HCT116 (cell line): ENCODE measurements at regions not wholly inside any gene's neighbourhood (a gene's known extent, or its start where the extent isn't known, plus 50 kb on each side); places are given as distances from the start of the nearest gene placed in this dataset.

Source experiments
- ATAC-seq: fragments of 200-7000 bp; cut with Tn5 transposase; 2 replicates; pipeline ENCODE4 v1.9.1; 2020; ENCODE audit warnings: mild to moderate bottlenecking, moderate library complexity
- BruUV-seq: library from RNA; stranded (reverse); fragments of 400-500 nt; replicated peaks from 2 replicates; lab custom pipeline; 2021; lab: Mats Ljungman, UMichigan
- CTCF ChIA-PET: fragments of 300-600 bp; sonication (Branson Sonifier 250); formaldehyde crosslinking; loops from one replicate; lab custom pipeline; 2021; ENCODE audit warnings: antibody characterized with exemption; lab: Charles Lee
- POLR2A ChIA-PET: fragments of 300-600, 350-600 bp; sonication (Branson Sonifier 250); formaldehyde crosslinking; loops from one replicate; lab custom pipeline; 2021; ENCODE audit warnings: antibody characterized with exemption; lab: Charles Lee
- RAD21 ChIA-PET, 2 experiments: fragments of 300-600 bp; sonication (Branson Sonifier 250); formaldehyde crosslinking; loops; one replicate each; lab custom pipeline; 2023; ENCODE audit warnings: low total read pairs in 2 of 2; ENCODE audit not compliant: uncharacterized antibody in 2 of 2, unreplicated experiment in 2 of 2, low non-redundant PET in 1 of 2; lab: Charles Lee
- DNase-seq: peaks from one replicate; pipeline ENCODE4 v3.0.0-alpha.2; 2010; ENCODE audit warnings: low read depth, low spot score
- H2AFZ ChIP-seq: fragments of 200-600 bp; shearing (Covaris generic), sonication (generic); 2 replicates; pipeline ENCODE4 v1.6.1; 2017; ENCODE audit warnings: low read depth, mixed run types, mixed read lengths, antibody characterized with exemption, low read length; ENCODE audit not compliant: poor library complexity, severe bottlenecking
- H3K27ac ChIP-seq: 2 replicates; pipeline ENCODE4 v1.5.1; 2012; ENCODE audit warnings: low read depth, low read length
- H3K27me3 ChIP-seq: fragments of 200-600 bp; sonication (generic); 2 replicates; pipeline ENCODE4 v1.6.1; 2016; ENCODE audit warnings: mixed run types, low read length, mixed read lengths; ENCODE audit not compliant: insufficient read depth
- H3K36me3 ChIP-seq, 2 experiments: fragments of 200-500 bp in 1 of 2; fragments of 200-600 bp in 1 of 2; sonication (Bioruptor generic) in 1 of 2; sonication (generic) in 1 of 2; 2 replicates each; pipeline versions ENCODE4 v1.5.1 to v1.6.1; 2014 to 2016; ENCODE audit warnings: low read length in 2 of 2, inconsistent platforms in 1 of 2, mixed read lengths in 1 of 2, mixed run types in 1 of 2; ENCODE audit not compliant: insufficient read depth in 2 of 2, control insufficient read depth in 1 of 2
- H3K4me1 ChIP-seq, 2 experiments: fragments of 200-600 bp in 1 of 2; sonication (generic) in 1 of 2; 2 replicates each; pipeline versions ENCODE4 v1.5.1 to v1.6.1; 2012 to 2017; ENCODE audit warnings: low read length in 2 of 2, inconsistent platforms in 1 of 2, mild to moderate bottlenecking in 1 of 2, mixed read lengths in 1 of 2, mixed run types in 1 of 2, moderate library complexity in 1 of 2; ENCODE audit not compliant: insufficient read depth in 2 of 2, control insufficient read depth in 1 of 2
- H3K4me2 ChIP-seq: fragments of 200-600 bp; sonication (generic); 2 replicates; pipeline ENCODE4 v1.6.1; 2017; ENCODE audit warnings: mixed run types, low read length, mixed read lengths
- H3K4me3 ChIP-seq, 2 experiments: fragments of 200-600 bp in 1 of 2; sonication (generic) in 1 of 2; replicated peaks in 1 of 2; 2 replicates each; pipeline ENCODE4 v1.5.1; 2011 to 2016; ENCODE audit warnings: low read length in 2 of 2, control low read depth in 1 of 2, low read depth in 1 of 2, mild to moderate bottlenecking in 1 of 2, mixed read lengths in 1 of 2, mixed run types in 1 of 2
- H3K79me2 ChIP-seq: fragments of 200-600 bp; sonication (generic); 2 replicates; pipeline ENCODE4 v1.6.1; 2017; ENCODE audit warnings: mild to moderate bottlenecking, mixed run types, low read length, moderate library complexity, mixed read lengths; ENCODE audit not compliant: insufficient read depth
- H3K9ac ChIP-seq: fragments of 200-600 bp; sonication (generic); 2 replicates; pipeline ENCODE4 v1.6.1; 2016; ENCODE audit warnings: low read length, mixed read lengths
- H3K9me2 ChIP-seq: fragments of 200-600 bp; sonication (generic), shearing (Covaris generic); 2 replicates; pipeline ENCODE4 v1.6.1; 2017; ENCODE audit warnings: mixed run types, mild to moderate bottlenecking, moderate library complexity; ENCODE audit not compliant: insufficient read depth
- H3K9me3 ChIP-seq, 2 experiments: fragments of 200-500 bp in 1 of 2; fragments of 200-600 bp in 1 of 2; sonication (Bioruptor generic) in 1 of 2; sonication (generic) in 1 of 2; 2 replicates each; pipeline ENCODE4 v1.6.1; 2014 to 2017; ENCODE audit warnings: low read length in 2 of 2, mixed read lengths in 2 of 2, inconsistent platforms in 1 of 2, low read depth in 1 of 2, mild to moderate bottlenecking in 1 of 2, mixed run types in 1 of 2, moderate library complexity in 1 of 2; ENCODE audit not compliant: control insufficient read depth in 1 of 2, insufficient read depth in 1 of 2
- H4K20me1 ChIP-seq: fragments of 200-600 bp; sonication (generic), shearing (Covaris generic); 2 replicates; pipeline ENCODE4 v1.6.1; 2017; ENCODE audit warnings: mixed run types, mild to moderate bottlenecking, moderate library complexity; ENCODE audit not compliant: insufficient read depth
- CBX3 ChIP-seq: IDR thresholded peaks from 2 replicates; pipeline ENCODE4 v1.6.1; 2012; ENCODE audit warnings: low read depth
- CEBPB ChIP-seq: IDR thresholded peaks from 2 replicates; pipeline ENCODE4 v1.6.1; 2012; ENCODE audit warnings: low read depth
- CTCF ChIP-seq, 3 experiments: fragments of 200-600 bp in 1 of 3; sonication (generic) in 1 of 3; IDR thresholded peaks in 2 of 3; conservative IDR thresholded peaks in 1 of 3; 2 replicates each; pipeline ENCODE4 v1.5.1; 2012 to 2017; ENCODE audit warnings: low read depth in 2 of 3, low read length in 2 of 3, antibody characterized with exemption in 1 of 3, borderline replicate concordance in 1 of 3, control low read depth in 1 of 3, mild to moderate bottlenecking in 1 of 3, mixed read lengths in 1 of 3, mixed run types in 1 of 3, moderate library complexity in 1 of 3; ENCODE audit not compliant: insufficient read depth in 1 of 3
- EGR1 ChIP-seq: IDR thresholded peaks from 2 replicates; pipeline ENCODE4 v1.6.1; 2012; ENCODE audit warnings: low read depth
- ELF1 ChIP-seq: IDR thresholded peaks from 2 replicates; pipeline ENCODE4 v1.6.1; 2012; ENCODE audit warnings: low read depth, borderline replicate concordance
- EZH2 ChIP-seq: fragments of 200-600 bp; sonication (generic); IDR thresholded peaks from 2 replicates; pipeline ENCODE4 v1.6.1; 2017; ENCODE audit warnings: antibody characterized with exemption, mixed run types
- EZH2phosphoT487 ChIP-seq: fragments of 200-600 bp; IDR thresholded peaks from 2 replicates; pipeline ENCODE4 v1.6.1; 2018; ENCODE audit warnings: antibody characterized with exemption, borderline replicate concordance
- JUND ChIP-seq: IDR thresholded peaks from 2 replicates; pipeline ENCODE4 v1.6.1; 2012
- POLR2A ChIP-seq: IDR thresholded peaks from 2 replicates; pipeline ENCODE4 v1.7.0; 2011; ENCODE audit warnings: borderline replicate concordance; ENCODE audit not compliant: insufficient read depth, insufficient read length; ENCODE audit errors: extremely low read depth
- POLR2AphosphoS5 ChIP-seq: IDR thresholded peaks from 2 replicates; pipeline ENCODE4 v1.6.1; 2011; ENCODE audit warnings: mild to moderate bottlenecking, low read depth, low read length, moderate library complexity
- RAD21 ChIP-seq: IDR thresholded peaks from 2 replicates; pipeline ENCODE4 v1.6.1; 2012; ENCODE audit warnings: low read depth, mild to moderate bottlenecking
- SIN3A ChIP-seq: IDR thresholded peaks from 2 replicates; pipeline ENCODE4 v1.6.1; 2012; ENCODE audit warnings: low read depth
- SP1 ChIP-seq: IDR thresholded peaks from 2 replicates; pipeline ENCODE4 v1.6.1; 2012; ENCODE audit warnings: low read depth
- ZFX ChIP-seq: fragments of 450-650 bp; IDR thresholded peaks from 2 replicates; pipeline ENCODE4 v1.6.1; 2017
- ZNF274 ChIP-seq: fragments of 200-500 bp; sonication (Bioruptor generic); IDR thresholded peaks from 2 replicates; pipeline ENCODE4 v1.6.1; 2014; ENCODE audit warnings: mild to moderate bottlenecking, low read depth, low read length, inconsistent platforms
- intact Hi-C: fragments of 100-400 bp; cut with micrococcal nuclease; formaldehyde crosslinking; loops from 2 replicates; pipeline ENCODE4 v1.10.0; 2022
- TF ChIP-seq, protein P1 (sequence below): IDR thresholded peaks from 2 replicates; pipeline ENCODE4 v1.6.1; 2012
- TF ChIP-seq, protein P2 (sequence below): IDR thresholded peaks from 2 replicates; pipeline ENCODE4 v1.6.1; 2011; ENCODE audit warnings: mild to moderate bottlenecking, low read length, moderate library complexity; ENCODE audit not compliant: insufficient replicate concordance; ENCODE audit errors: extremely low read depth

- intact Hi-C loops = no loop called here
- H3K9ac ChIP-seq = no peak overlapping the region
- CTCF ChIA-PET = no interaction called here
- no peak overlapping the region for H2AFZ ChIP-seq
- RAD21 ChIA-PET = no interaction called here
- TF ChIP-seq ELF1 (no peak), POLR2AphosphoS5 (no peak), ZFX (no peak), JUND (no peak), RAD21 (no peak), CTCF (IDR thresholded peaks at IDR 0.05 in 2 of 3, conservative IDR thresholded peaks at IDR 0.05 in 1 of 3; ENCODE audit: borderline replicate concordance in 1 of 3, insufficient read depth in 1 of 3, low read depth in 2 of 3, low read length in 2 of 3) (no peak), CEBPB (no peak), POLR2A (no peak), ZNF274 (no peak), EZH2 (no peak), SIN3A (no peak), EZH2phosphoT487 (no peak), CBX3 (no peak), SP1 (no peak), EGR1 (no peak)
- TF ChIP-seq, protein P1, sequence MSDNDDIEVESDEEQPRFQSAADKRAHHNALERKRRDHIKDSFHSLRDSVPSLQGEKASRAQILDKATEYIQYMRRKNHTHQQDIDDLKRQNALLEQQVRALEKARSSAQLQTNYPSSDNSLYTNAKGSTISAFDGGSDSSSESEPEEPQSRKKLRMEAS = no peak
- TF ChIP-seq, protein P2, sequence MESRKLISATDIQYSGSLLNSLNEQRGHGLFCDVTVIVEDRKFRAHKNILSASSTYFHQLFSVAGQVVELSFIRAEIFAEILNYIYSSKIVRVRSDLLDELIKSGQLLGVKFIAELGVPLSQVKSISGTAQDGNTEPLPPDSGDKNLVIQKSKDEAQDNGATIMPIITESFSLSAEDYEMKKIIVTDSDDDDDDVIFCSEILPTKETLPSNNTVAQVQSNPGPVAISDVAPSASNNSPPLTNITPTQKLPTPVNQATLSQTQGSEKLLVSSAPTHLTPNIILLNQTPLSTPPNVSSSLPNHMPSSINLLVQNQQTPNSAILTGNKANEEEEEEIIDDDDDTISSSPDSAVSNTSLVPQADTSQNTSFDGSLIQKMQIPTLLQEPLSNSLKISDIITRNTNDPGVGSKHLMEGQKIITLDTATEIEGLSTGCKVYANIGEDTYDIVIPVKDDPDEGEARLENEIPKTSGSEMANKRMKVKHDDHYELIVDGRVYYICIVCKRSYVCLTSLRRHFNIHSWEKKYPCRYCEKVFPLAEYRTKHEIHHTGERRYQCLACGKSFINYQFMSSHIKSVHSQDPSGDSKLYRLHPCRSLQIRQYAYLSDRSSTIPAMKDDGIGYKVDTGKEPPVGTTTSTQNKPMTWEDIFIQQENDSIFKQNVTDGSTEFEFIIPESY = no peak
- H3K36me3 ChIP-seq = no peaks in the 10 kb centered on the region
- H3K4me1 ChIP-seq = no peaks in the 10 kb centered on the region
- DNase-seq = no peak
- H3K79me2 ChIP-seq = no peaks in the 10 kb centered on the region
- H4K20me1 ChIP-seq = no peaks in the 10 kb centered on the region
- no peaks in the 10 kb centered on the region for H3K27me3 ChIP-seq
- no peak overlapping the region for H3K27ac ChIP-seq
- ATAC-seq = no peak
- no peak overlapping the region for H3K4me3 ChIP-seq
- BruUV-seq = no TSS peak
- no peaks in the 10 kb centered on the region for H3K9me2 ChIP-seq
- H3K4me2 ChIP-seq = no peak overlapping the region
- POLR2A ChIA-PET = no interaction called here
- no peaks in the 10 kb centered on the region for H3K9me3 ChIP-seq
These were observed 341.6 kb upstream of the MAOA start for GRCh38 chrX:43314525-43314924.
